Ovary (tissue), 3 donors: ENCODE measurements at regions not wholly inside any gene's neighbourhood (a gene's known extent, or its start where the extent isn't known, plus 50 kb on each side); places are given as distances from the start of the nearest gene placed in this dataset.

Experiments used
- CTCF ChIP-seq, 3 donors: fragments of 450-650 bp in 2 of 3; fragments of 200-600 bp in 1 of 3; IDR thresholded peaks; one replicate each; pipeline versions ENCODE4 v1.5.1 to v1.8.0; 2016 to 2022; ENCODE audit warnings: antibody characterized with exemption in 3 of 3, mild to moderate bottlenecking in 1 of 3
- EP300 ChIP-seq: sonication (generic); formaldehyde crosslinking; IDR thresholded peaks from one replicate; pipeline ENCODE4 v1.6.1; 2017; ENCODE audit warnings: antibody characterized with exemption
- POLR2A ChIP-seq: fragments of 450-650 bp; IDR thresholded peaks from one replicate; pipeline ENCODE4 v1.6.1; 2017; ENCODE audit warnings: antibody characterized with exemption, mild to moderate bottlenecking, moderate library complexity
- donor health status: DM: no; HTN: no; CAD: no.

- TF ChIP-seq CTCF (IDR thresholded peaks at IDR 0.05) (no peak), EP300 (no peak), POLR2A (no peak)
Observed at GRCh38 chrX:4825550-4825949, 1112.1 kb upstream of the PRKX start.
